ENCODE measurements at regions not wholly inside any gene's neighbourhood (a gene's known extent, or its start where the extent isn't known, plus 50 kb on each side); places are given as distances from the start of the nearest gene placed in this dataset.

DNA sequence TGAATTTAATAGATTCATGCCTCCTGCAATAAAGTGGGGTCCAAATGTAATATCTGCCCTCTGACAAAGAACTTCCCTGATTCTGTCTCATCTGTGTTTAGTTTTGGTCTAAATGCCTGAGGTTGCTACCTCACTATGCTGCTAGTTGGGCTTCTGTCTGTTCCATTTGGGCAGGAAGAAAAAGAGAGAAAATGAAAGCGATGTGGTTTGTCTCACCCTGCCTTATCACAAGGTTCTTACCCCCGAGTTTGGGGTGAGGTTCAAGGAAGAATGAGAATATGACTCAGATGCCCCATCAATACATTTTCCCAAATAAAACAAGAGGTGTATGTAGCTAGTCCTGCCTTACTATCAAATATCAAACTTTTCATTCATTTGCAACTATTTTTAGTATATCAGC lies 132.1 kb upstream of the MTAP start:
- TF ChIP-seq, protein P1, sequence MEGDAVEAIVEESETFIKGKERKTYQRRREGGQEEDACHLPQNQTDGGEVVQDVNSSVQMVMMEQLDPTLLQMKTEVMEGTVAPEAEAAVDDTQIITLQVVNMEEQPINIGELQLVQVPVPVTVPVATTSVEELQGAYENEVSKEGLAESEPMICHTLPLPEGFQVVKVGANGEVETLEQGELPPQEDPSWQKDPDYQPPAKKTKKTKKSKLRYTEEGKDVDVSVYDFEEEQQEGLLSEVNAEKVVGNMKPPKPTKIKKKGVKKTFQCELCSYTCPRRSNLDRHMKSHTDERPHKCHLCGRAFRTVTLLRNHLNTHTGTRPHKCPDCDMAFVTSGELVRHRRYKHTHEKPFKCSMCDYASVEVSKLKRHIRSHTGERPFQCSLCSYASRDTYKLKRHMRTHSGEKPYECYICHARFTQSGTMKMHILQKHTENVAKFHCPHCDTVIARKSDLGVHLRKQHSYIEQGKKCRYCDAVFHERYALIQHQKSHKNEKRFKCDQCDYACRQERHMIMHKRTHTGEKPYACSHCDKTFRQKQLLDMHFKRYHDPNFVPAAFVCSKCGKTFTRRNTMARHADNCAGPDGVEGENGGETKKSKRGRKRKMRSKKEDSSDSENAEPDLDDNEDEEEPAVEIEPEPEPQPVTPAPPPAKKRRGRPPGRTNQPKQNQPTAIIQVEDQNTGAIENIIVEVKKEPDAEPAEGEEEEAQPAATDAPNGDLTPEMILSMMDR (IDR thresholded peaks at IDR 0.05), result no peak
- no peak for TF ChIP-seq POLR2A (IDR thresholded peaks at IDR 0.05)
